ENCODE measurements at regions not wholly inside any gene's neighbourhood (a gene's known extent, or its start where the extent isn't known, plus 50 kb on each side); places are given as distances from the start of the nearest gene placed in this dataset.
"Not testable (repeated sequence)": the region's sequence is repeated elsewhere in the genome, so short reads cannot be mapped to it uniquely, and the experiment has no call there.

DNA sequence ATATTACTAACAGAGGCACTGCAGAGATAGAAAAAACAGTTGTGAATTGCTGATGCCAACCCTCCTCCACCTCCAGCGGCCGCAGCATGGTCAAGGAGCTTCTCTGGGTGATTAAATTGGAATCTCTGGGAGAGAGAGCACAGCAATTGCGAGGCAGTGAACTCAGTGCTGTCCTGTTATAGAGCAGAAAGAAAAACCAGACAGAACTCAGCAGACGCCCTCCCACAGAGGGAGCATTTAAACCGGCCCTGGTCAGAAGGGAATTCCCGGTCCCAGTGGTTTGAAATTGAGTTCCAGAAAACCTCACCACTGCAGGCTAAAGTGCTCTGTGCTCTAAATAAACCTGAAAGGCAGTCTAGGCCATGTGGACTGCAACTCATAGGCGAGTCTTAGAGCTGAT lies 175.4 kb downstream of the SQOR start:
- H3K27ac ChIP-seq (ENCODE audit: low read depth in 1 of 2, low read length in 2 of 2) = no peak overlapping the region
- no peaks in the 10 kb centered on the region for H3K9me3 ChIP-seq (ENCODE audit: control insufficient read depth in 4 of 4, low read length in 3 of 4)
- WGBS = 85% methylated on average over 7 of the region's 7 CpGs
- no peaks in the 10 kb centered on the region for H3K36me3 ChIP-seq (ENCODE audit: control insufficient read depth in 4 of 4, insufficient read depth in 3 of 4, low read depth in 1 of 4, low read length in 3 of 4)
- H3K4me1 ChIP-seq (ENCODE audit: control insufficient read depth in 4 of 4, insufficient read depth in 4 of 4, low read length in 3 of 4) = no peaks in the 10 kb centered on the region
- H3K9ac ChIP-seq (ENCODE audit: low read depth in 1 of 2, low read length in 2 of 2) = no peak overlapping the region
- DNase-seq (ENCODE audit: low spot score) = no peak
- TF ChIP-seq FOXA1 (IDR thresholded peaks at IDR 0.05) (no peak), TAF1 (conservative IDR thresholded peaks at IDR 0.05) (no peak), GABPA (IDR thresholded peaks at IDR 0.05 in 1 of 2, conservative IDR thresholded peaks at IDR 0.05 in 1 of 2) (no peak), EGR1 (IDR thresholded peaks at IDR 0.05; ENCODE audit: low read depth in 2 of 2) (no peak), JUND (IDR thresholded peaks at IDR 0.05) (no peak), RXRA (IDR thresholded peaks at IDR 0.05) (no peak), HNF4A (conservative IDR thresholded peaks at IDR 0.05) (no peak), CTCF (IDR thresholded peaks at IDR 0.05; ENCODE audit: low read depth, low read length, missing input control) (no peak), RAD21 (IDR thresholded peaks at IDR 0.05) (no peak), HNF4G (IDR thresholded peaks at IDR 0.05) (no peak), NR2F2 (IDR thresholded peaks at IDR 0.05) (no peak)
- H3K27me3 ChIP-seq (ENCODE audit: control insufficient read depth in 4 of 4, insufficient read depth in 4 of 4, low read length in 3 of 4) = no peaks in the 10 kb centered on the region
- no peak overlapping the region for H3K4me3 ChIP-seq (ENCODE audit: low read depth in 1 of 3, low read length in 3 of 3)

DNA sequence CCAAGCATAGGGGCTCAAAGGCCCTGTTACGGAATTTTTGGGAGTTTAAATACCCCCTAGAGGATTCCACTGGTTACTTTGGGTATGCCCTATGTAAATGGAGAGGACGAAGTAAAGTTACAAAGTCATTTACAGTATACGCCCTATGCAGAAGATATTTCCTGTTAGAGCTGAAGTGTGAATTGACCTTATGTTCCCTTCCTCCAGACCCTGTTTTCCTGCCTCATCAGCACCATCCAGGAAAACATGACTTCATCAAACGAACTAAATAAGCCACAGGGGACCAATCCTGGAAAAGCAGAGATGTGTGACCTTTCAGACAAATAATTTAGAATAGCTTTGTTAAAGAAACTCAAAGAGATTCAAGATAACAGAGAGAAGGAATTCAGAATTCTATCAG lies 177.4 kb downstream of the SQOR start:
- no peaks in the 10 kb centered on the region for H3K36me3 ChIP-seq (ENCODE audit: control insufficient read depth in 4 of 4, insufficient read depth in 3 of 4, low read depth in 1 of 4, low read length in 3 of 4)
- WGBS = 72% methylated on average over 4 of the region's 4 CpGs
- DNase-seq (ENCODE audit: low spot score) = no peak
- no peak overlapping the region for H3K27ac ChIP-seq (ENCODE audit: low read depth in 1 of 2, low read length in 2 of 2)
- no peaks in the 10 kb centered on the region for H3K9me3 ChIP-seq (ENCODE audit: control insufficient read depth in 4 of 4, low read length in 3 of 4)
- no peaks in the 10 kb centered on the region for H3K27me3 ChIP-seq (ENCODE audit: control insufficient read depth in 4 of 4, insufficient read depth in 4 of 4, low read length in 3 of 4)
- no peaks in the 10 kb centered on the region for H3K4me1 ChIP-seq (ENCODE audit: control insufficient read depth in 4 of 4, insufficient read depth in 4 of 4, low read length in 3 of 4)
- H3K9ac ChIP-seq (ENCODE audit: low read depth in 1 of 2, low read length in 2 of 2) = no peak overlapping the region
- no peak overlapping the region for H3K4me3 ChIP-seq (ENCODE audit: low read depth in 1 of 3, low read length in 3 of 3)
- no peak for TF ChIP-seq SP1 (IDR thresholded peaks at IDR 0.05)
- no peak for TF ChIP-seq REST (IDR thresholded peaks at IDR 0.05)
- TF ChIP-seq, protein P1, sequence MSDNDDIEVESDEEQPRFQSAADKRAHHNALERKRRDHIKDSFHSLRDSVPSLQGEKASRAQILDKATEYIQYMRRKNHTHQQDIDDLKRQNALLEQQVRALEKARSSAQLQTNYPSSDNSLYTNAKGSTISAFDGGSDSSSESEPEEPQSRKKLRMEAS (IDR thresholded peaks at IDR 0.05) = no peak
- no peak for TF ChIP-seq NR2F2 (IDR thresholded peaks at IDR 0.05)
- TF ChIP-seq EGR1 (IDR thresholded peaks at IDR 0.05; ENCODE audit: low read depth in 2 of 2) = no peak
- TF ChIP-seq RXRA (IDR thresholded peaks at IDR 0.05) = no peak
- TF ChIP-seq RAD21 (IDR thresholded peaks at IDR 0.05) = no peak
- TF ChIP-seq JUND (IDR thresholded peaks at IDR 0.05) = no peak
- TF ChIP-seq TAF1 (conservative IDR thresholded peaks at IDR 0.05) = no peak
- no peak for TF ChIP-seq CTCF (IDR thresholded peaks at IDR 0.05; ENCODE audit: low read depth, low read length, missing input control)
- TF ChIP-seq HNF4A (conservative IDR thresholded peaks at IDR 0.05) = no peak
- TF ChIP-seq ATF3 (IDR thresholded peaks at IDR 0.05) = no peak
- no peak for TF ChIP-seq HNF4G (IDR thresholded peaks at IDR 0.05)
- TF ChIP-seq FOXA1 (IDR thresholded peaks at IDR 0.05) = no peak
- TF ChIP-seq YY1 (IDR thresholded peaks at IDR 0.05) = no peak
- no peak for TF ChIP-seq GABPA (IDR thresholded peaks at IDR 0.05 in 1 of 2, conservative IDR thresholded peaks at IDR 0.05 in 1 of 2)
- TF ChIP-seq FOXA2 (IDR thresholded peaks at IDR 0.05) = no peak
- TF ChIP-seq ZBTB33 (IDR thresholded peaks at IDR 0.05) = no peak

DNA sequence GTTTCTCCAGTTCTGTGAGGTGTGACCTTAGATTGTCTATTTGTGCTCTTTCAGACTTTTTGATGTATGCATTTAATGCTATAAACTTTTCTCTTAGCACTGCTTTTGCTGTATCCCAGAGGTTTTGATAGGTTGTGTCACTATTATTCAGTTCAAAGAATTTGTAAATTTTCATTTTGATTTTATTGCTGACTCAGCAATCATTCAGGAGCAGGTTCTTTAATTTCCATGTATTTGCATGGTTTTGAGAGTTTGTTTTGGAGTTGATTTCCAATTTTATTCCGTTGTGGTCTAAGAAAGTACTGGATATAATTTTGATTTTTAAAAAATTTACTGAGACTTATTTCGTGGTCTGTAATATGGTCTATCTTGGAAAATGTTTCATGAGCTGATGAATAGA lies 182.7 kb downstream of the SQOR start:
- H3K4me1 ChIP-seq (ENCODE audit: control insufficient read depth in 4 of 4, insufficient read depth in 4 of 4, low read length in 3 of 4); H3K4me3 ChIP-seq (ENCODE audit: low read depth in 1 of 3, low read length in 3 of 3); H3K9me3 ChIP-seq (ENCODE audit: control insufficient read depth in 4 of 4, low read length in 3 of 4); DNase-seq (ENCODE audit: low spot score); H3K27ac ChIP-seq (ENCODE audit: low read depth in 1 of 2, low read length in 2 of 2); H3K27me3 ChIP-seq (ENCODE audit: control insufficient read depth in 4 of 4, insufficient read depth in 4 of 4, low read length in 3 of 4); H3K36me3 ChIP-seq (ENCODE audit: control insufficient read depth in 4 of 4, insufficient read depth in 3 of 4, low read depth in 1 of 4, low read length in 3 of 4); H3K9ac ChIP-seq (ENCODE audit: low read depth in 1 of 2, low read length in 2 of 2): not testable (repeated sequence)
- WGBS = 35% methylated on average over 2 of the region's 2 CpGs
